ENCODE measurements at regions not wholly inside any gene's neighbourhood (a gene's known extent, or its start where the extent isn't known, plus 50 kb on each side); places are given as distances from the start of the nearest gene placed in this dataset.
"Not testable (repeated sequence)": the region's sequence is repeated elsewhere in the genome, so short reads cannot be mapped to it uniquely, and the experiment has no call there.

DNA sequence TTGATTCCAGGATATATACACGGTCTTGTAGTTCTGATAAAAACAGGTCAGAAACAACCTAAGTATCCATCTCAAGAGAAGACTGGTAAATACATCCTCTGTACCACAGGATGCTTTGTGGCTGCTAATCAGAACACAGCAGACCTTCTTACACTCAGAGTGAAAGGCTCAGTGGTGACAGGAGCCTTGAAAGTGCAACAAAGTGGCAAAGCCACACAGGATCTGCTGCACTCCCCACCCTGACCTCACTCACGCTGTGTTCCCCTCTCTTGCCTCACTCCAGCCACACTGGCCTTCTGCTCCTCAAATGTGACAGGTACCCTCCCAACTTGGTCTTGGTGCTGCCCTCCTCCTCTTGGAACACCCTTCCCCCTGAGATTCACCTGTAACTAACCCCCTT lies 98.1 kb upstream of the GRIP1 start:
- no peak for DNase-seq

DNA sequence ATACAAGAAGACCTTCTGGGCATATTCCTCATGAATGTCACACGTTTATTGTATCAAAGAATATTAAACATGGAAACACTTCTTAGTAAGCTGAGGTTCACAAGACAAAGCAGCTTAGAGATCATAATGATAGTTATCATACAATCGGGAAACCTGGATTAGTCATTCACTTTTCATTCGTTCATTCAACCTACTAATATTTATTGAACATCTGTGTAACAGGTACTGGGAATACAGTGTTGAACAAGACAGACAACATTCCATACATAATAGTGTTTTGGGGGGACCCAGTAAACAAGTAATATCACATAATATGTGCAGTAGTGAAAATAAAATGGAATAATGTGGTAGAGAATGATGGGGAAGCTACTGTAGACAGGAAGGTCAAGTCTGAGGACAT lies 100.6 kb upstream of the GRIP1 start:
- no peak for DNase-seq

DNA sequence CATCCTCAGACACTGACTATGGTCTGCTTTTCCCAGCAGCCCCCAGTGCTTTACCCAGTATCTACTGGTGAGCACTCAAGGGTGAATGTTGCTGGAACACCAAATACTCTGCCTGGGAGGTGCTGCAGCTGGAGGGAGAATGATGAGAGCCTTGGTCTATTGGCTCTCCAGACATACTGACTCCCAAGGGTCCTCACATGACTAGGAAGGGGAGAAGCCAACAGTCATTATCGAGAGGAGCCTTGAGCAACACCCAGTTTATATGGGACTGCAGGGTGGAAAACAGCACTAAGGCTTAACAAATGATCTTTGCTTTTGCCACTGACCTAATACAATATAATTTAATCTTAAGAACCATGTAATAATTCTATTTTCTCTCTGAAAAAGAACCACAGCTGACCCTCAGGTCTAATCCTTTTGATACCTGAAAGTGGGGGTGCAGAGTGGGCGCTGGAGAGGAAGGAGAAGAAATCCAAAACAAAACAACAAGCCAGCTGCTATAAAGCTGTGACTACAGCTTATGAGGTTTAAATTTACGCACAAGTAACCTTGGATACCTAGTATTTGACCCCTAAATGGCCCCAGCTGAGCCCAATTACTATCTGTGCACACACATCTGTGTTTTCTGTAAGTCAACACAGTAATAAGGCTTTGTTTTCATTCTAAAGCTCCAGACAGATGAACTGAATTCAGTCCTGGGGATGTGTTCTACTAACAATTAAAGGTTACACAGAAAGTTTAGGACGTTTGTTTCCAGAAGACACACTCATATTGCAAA lies 107.8 kb upstream of the GRIP1 start:
- no peak for DNase-seq

DNA sequence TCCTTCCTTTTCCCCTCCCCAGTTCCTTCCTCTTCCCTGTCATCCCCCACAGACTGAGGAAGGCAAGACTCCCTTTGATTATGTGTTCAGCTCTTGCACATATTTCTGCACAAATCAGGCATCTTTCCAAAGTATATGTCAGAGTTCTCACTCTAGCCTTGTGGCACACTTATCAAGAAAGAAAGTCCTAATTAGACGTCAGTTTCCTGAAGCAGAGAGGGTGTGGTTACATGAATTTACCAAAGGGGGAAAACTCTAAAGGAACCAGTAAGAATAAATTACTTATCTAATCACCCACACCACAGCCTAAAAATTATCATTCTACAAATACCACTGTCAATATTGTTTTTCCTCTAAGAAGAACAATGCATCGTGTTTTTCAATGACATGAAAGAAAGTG lies 120.7 kb upstream of the GRIP1 start:
- DNase-seq: no peak

DNA sequence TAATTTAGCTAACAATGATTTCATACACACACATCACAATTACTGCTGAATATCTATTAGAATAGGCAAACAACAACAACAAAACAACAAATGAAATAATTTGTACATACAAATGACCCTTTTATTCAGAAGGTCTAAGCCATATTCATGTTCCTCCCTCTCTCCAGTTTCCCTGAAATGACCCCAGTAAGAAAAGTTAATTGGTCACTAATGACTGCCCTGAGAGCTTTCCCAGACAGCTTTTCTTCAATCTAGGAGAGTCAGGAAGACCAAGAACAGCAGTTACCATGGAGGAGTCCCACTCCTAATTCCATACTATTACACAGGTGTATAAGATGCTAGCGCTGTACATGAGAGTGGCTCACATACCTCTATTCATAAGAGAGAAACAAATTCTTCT lies 121.2 kb upstream of the GRIP1 start:
- DNase-seq: no peak

DNA sequence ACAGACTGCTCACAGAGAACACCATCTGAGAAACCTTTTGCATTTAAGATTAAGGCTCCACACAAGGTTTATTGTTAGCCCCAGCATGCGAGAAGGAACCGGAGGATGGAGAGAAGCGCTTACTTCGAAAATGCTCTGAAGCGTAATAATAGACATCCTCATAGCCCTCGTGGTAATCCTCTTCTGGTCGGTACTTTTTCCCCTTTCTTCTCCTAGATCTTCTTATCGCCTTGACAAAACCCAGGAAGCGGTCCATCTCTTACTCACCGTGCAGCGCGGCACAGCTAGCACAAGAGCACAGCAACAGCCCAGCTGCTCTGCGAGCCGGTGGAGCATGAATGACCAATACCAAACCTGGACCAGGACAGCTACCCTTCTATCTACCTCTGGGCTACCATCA lies 125.1 kb upstream of the GRIP1 start:
- no peak for DNase-seq

DNA sequence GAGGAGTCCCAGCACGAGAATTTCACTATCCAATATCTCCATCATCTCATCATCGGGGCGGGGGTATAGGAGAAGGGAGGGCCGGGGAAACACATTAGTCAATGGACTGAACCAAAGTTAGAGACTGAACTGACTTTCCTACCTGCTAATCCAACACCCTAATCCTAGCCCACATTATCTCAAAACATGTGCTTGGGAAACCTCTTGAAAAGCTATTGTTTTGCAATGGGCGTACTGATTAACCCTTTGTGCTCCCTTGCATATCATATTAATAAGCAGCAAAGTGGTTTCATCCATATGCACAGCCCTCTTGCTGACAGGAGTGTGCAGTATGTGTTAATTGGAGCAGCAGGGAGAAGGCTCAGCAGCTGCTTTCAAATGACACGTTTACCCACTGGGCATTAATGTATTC lies 125.7 kb upstream of the GRIP1 start:
- DNase-seq: no peak

DNA sequence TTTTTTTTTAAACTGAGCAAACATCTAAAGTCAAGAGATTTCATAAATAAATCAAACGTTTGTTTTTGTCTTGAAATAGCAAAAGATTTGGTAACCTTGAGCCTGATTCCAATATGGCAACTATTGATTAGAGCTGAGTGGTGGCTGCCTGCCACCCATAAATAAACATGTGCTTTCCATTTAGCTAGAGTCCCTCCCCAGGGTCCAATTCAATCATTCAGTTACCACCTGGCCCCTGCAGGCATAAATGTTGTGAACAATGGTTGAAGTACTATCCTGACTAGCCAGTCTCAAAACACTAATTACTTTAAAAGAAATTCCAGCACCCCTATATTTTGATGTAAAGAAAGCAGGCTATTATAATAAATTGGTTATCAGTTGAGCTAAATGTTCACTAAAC lies 129.7 kb upstream of the GRIP1 start:
- no peak for DNase-seq

DNA sequence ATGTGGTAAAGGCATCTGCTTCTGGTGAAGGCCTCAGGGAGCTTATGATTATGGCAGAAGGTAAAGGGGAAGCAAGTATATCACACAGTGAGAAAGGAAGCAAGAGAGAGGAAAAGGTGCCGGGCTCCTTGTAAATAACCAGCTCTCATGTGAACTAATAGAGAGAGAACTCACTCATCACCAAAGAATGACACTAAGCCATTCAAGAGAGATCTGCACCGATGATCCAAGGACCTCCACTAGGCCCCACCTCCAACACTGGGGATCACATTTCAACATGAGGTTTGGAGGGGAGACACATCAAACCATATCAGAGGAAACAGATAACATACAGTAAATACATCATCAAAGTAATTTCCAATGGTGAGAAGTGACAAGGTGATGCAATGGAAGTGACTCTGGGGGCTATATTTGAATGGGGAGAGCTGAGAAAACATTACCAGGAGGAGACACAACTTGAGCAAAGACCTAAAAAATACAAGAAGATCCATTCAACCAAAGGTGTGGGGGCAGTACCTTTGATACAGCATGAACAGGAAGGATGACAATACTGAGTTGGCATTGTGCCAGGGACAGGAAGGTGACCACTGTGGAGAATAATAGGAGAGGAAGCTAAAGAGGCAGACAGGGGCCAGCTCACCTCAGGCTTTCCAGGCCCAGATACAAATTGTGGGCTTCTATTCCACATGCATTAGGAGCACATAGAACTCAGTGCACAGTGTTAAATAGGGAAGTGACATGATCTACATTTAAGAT lies 134.4 kb upstream of the GRIP1 start:
- DNase-seq: no peak

DNA sequence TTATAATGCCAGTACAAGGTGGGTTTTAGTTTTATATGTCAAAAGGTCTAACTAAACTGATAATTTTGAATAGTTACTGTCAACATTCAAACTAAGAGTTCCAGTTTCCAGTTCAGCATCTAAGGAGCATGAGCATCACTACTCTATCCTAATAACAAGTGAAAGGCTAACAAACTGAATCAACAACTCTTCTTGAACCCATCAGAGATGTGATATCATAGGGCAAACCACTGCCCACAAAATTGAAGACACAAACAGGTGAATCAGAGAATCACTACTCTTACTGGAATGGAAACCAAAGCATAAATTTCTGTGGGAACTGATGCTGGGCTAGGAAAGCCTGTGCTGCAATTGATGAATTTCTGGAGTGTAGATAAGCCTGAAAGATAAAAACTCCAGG lies 140.7 kb upstream of the GRIP1 start:
- no peak for DNase-seq

DNA sequence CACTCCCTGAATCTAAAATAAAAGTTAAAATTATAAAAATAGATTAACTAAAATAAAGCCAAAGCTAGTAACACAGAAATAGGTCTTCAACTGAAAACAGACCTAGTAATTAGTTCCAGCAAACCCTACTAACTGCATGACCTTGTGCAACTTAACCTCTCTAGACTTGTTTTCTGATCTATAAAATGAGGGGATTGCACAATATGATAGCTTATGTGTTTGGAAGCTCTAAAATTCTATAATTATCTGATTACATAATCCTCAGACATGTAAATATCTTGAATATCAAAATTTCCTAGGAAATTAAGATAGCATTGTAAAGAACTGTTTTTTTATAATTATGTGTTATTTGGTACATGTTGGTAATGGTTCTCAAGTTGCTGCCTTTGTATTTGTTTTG lies 144.1 kb upstream of the GRIP1 start:
- no peak for DNase-seq

DNA sequence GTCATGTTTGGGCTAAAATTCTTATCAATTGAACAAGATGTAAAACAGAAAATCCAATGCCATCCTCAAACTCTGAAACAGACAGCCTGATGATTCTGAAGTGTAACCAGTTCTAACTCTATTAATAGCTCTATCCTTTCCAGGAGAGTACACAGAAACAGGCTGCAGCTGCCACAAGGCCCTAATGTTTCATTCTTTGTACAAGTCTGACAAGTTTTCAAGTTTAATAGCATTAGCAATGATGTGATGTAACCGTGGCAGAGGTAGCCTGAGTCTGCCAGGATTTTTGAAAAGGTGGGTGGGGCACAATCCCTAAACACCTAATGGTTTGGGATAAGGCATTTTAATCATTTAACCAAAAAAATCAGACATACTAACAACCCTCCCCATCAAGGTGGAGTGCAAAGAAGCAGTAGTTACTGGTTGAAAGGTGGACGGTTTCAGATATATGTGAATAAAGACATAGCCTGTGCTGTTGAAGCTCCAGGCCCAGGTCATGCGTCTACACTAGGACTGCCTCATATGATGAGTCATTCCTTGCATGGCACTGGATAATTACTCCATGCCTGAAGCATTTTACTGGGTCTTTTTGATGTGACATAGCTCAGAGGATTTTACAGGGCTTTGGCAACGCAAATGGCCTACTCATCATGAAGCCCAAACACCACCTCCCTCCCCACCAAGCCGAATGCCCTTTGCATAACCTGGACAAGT lies 145.1 kb upstream of the GRIP1 start:
- DNase-seq: no peak

DNA sequence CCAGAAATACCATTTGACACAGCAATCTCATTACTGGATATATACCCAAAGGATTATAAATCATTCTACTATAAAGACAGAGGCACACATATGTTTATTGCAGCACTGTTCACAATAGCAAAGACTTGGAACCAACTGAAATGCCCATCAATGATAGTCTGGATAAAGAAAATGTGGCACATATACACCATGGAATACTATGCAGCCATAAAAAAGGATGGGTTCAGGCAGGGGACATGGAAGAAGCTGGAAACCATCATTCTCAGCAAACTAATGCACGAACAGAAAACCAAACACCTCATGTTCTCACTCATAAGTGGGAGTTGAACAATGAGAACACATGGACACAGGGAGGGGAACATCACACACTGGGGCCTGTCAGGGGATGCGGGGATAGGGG lies 147.0 kb upstream of the GRIP1 start:
- not testable (repeated sequence) for DNase-seq

DNA sequence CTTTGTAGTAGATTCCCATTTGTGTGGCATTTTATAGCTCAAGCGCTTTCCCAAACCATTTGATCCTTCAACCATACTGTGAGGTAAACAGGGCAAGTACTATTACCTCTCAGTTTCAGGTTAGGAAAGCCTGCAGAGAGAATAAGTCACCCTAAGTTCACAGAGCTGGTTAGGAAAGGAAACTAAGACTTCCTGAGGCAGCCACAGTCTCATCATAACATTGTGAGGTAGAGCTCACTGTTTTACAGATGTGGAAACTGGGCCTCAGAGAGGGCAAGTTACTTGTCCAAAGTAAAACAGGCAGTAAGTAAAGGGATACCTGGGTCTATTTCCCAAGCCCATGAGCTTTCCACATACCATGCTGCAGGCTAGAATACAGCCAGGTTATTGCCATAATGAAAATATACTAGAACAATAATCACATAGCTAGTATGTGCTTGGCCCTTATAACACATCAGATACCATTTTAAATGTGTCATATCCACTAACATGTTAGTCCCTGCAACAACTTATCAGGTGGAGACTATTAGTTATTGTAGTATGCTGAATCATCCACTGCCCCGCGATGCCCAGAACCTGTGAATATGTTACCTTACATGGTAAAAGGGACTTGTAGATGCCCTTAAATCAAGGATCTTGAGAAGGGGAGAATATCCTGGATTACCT lies 150.9 kb upstream of the GRIP1 start:
- no peak for DNase-seq

DNA sequence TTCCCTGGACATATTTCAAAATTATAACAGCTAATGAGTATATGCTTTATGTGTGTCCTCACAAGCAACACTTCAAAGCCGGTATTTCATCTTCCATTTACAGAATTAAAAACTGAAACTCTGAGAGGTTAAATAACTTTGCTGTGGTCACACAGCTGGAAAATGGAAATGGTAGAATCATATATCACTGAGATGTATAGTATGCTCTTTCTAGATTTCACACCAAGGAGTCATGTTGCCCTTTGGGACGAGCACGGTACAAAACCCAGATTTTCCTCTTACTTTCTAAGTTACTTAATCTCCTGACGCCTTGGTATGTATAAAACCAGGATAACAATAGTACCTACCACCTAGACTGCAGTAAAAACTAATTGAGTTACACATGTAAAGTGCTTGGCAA lies 152.6 kb upstream of the GRIP1 start:
- no peak for DNase-seq

DNA sequence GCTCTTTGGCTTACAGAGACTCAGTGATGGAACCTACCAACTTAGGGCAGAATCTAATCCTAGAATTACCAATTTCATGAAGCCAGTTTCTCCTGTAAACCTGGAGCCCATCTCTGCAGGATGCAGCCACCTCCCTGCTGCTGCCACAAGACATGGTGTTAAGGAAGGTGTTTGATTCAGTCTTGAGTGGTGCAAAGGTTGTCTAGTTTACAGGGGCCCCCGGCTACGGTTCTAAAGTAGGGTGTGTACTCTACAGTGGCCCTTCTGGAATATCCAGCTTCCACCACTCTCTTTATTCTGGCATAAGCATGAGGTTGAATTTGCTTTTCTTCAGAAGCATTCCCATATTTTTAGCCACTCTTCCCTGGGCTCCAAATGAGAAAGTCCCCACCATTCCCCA lies 154.1 kb upstream of the GRIP1 start:
- DNase-seq: no peak

DNA sequence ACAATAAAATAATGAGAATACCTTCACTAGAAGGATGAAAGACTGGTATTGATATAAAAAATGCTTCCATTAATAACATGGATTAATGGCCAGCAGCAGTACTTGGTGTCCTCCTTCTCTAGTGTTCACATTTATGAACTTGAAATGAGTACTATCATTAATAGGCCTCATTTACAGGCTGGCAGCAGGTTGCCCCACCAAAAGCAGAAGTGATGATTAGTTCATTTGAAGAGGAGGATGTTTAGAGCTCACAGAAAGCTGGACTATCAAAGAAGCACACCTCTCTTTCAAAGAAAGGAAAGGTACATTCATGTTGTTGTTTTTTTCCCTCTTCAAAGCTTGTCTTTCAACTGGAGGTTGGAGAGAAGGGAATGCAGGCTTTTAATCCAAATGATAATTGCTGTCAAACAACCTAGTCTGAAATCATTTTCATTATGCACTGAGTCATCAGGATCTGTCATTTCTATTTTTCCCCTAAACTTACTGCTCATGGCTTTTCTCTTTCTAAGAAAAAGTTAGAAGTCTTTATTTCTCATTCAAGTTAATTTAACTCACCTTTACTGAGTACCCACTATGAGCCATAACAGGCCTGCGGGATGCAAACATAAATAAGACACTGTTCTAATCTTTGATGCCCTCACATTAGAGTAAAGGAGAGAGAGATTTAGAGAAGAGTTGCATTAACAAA lies 157.9 kb upstream of the GRIP1 start:
- no peak for DNase-seq

DNA sequence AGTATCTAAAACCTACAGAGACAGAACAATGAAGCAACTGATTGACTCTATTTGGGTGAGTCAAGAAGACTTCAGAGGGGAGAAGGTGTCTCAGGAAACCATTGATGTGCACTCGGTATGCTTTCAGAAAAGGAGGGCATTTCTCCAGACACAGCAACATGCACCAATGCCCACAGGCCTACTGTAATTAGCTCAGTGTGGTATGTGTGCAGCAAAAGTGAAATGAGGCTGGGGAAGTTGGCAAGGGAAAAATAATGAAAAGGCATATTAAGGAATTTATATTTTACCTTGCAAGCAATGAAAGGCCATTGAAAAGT lies 158.4 kb upstream of the GRIP1 start:
- no peak for DNase-seq

DNA sequence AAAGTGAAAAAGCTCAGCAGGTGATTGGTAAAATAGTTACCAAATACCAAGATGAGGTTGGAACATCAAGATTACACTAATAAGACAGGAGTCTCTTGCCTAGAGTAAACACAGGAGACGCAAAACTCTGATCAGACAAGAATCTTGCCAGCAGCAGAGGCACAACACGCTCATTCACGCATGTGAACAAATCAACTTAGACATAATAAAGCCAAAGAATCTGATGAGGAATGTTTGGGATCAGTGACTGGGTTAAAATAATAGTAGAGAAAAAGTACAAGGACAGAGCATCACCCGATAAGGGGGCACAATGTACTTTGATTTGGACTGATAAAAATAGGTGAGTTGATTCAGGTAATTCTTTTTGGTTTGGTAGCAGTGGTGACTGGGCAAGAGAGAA lies 159.5 kb upstream of the GRIP1 start:
- DNase-seq: no peak

DNA sequence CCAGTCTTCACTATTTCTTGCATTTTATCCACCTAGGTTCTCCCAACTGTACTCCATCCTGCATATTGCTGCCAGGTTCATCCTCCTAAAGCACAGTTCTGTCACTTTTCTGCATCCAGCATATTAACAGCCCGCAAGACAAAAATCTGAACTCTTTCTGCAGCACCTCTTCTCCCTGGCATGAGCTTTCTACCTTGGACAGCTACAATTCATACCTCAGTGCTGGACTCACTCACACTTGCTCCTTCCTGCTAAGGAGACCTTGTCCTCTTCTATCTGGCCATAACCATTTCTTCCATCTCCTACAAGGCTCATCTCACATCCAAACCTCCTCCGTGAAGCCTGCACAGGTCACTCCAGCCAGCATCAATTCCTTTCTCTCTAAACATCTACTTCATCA lies 170.1 kb upstream of the GRIP1 start:
- no peak for DNase-seq

DNA sequence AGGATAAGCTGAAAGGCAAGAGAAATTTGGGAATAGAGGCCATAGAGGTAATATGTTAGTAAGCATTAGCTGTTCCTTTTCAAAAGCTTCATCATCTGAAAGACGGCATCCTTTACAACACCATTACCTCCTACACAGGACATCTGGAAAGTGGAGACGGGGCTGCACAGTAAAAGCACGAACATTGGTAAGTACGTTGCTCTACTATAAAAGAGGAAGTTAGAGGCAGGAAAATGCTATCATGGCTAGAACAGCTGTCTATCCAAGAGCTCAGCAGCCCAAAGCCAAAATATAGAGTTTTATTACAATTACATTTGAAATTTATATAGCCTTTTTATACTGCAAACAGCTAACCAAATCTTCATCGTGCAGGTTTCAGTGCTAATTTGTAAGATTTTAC lies 172.3 kb upstream of the GRIP1 start:
- DNase-seq: no peak

DNA sequence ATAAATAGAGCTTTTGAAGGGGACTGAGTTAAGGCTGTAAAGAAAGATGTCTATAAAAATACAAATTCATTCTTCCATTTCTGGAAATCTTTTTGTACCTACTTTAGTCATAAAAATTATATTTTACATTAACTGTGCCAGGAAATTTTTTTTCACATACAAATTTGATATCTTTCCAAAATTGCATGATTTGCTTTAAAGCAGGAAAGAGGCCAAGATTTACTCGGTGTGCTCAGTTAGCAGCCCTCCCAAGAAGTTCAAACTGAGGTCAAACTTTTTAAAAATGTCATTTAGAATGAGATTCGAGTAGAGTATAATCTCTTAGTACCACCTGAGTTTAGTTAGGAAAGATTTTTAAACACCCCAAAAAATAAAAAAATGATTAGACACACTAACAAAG lies 173.2 kb upstream of the GRIP1 start:
- DNase-seq: no peak

DNA sequence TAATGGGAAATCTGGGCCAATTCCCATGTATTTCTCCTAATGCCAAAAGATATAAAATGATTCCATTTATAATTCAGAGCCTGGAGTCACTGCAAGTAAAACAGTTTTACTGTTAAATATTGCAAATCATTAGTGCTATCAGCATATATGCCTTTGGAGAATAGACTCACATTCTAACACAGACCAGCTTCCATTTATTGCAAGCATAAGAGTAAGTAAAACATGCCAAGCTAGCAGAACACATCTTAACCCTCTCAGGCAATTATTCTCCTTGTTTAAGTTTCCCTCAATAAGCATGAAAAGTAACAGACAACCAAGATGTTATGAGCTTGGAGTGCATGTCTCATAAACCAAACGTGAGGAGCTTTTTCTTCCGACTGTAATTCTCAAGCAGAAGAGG lies 173.9 kb upstream of the GRIP1 start:
- no peak for DNase-seq

Measured in stimulated activated naive CD4-positive, alpha-beta T cell treated with Interleukin-2 at 50 U/mL for 16 hours (primary cell).